ENCODE measurements at regions not wholly inside any gene's neighbourhood (a gene's known extent, or its start where the extent isn't known, plus 50 kb on each side); places are given as distances from the start of the nearest gene placed in this dataset.
"Not testable (repeated sequence)": the region's sequence is repeated elsewhere in the genome, so short reads cannot be mapped to it uniquely, and the experiment has no call there.

GRCh38 chr2:163934131-163934530, 198.3 kb upstream of the FIGN start:
- DNase-seq = peak; percentile 29 to 73

GRCh38 chr2:163919717-163920116, 183.9 kb upstream of the FIGN start:
- no peak for DNase-seq

- DNase-seq = not testable (repeated sequence)
These were observed 178.7 kb upstream of the FIGN start for GRCh38 chr2:163914486-163914885.

GRCh38 chr2:163913532-163913944, 177.7 kb upstream of the FIGN start:
- DNase-seq = not testable (repeated sequence)

- DNase-seq = no peak
These were observed 173.7 kb upstream of the FIGN start for GRCh38 chr2:163909411-163910080.

DNA sequence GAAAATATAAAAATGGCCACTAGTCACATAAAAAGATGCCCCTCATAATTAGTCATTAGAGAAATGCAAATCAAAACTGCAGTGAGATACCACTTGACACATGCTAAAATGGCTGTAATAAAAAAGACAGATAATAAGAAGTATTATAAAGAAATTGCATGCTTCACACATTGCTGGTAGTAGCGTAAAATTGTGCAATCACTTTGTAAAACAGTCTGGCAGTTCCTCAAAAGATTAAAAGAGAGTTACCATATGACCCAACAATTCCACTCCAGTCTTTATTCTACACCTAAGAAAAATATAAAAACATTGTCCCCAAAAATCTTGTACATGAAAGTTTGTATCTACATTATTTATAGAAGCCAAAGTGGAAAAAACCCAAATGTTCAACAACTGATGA, 170.6 kb upstream of the FIGN start:
- no peak for DNase-seq

DNA sequence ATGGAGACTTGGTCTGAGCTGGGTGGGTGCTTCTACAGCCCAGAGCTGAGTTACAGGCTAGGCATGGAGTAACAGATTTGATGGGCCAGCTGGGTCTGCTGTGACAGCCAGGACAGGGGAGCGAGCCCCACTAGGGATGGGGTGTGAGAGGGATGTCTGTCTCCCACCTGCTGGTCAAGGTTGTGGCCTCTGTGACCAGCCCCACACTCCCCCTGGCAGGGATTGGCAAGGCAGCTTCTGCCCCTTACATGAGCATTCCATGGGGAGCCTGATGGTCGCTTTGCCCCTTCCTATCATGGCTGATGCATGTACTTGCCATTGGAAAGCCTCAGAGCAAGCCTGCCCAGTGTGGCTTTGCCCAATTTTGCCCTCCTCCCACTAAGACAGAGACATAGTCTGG, 162.0 kb upstream of the FIGN start:
- no peak for DNase-seq

DNA sequence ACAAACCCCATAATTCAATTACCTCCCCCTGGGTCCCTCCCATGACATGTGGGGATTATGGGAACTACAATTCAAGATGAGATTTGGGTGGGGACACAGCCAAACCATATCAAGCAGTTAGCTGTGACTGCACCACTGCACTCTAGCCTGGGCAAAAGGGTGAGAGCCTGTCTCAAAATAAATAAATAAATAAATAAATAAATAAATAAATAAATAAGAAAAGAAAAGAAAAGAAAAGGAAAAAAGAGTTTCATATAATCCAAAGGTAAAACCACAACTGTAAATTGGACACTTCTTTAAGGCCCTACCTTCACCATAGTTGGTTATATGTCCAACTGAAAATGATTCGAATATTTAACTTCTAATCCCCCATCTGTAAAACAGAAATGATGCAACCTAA, 157.6 kb upstream of the FIGN start:
- not testable (repeated sequence) for DNase-seq

- no peak for DNase-seq
These were observed 152.8 kb upstream of the FIGN start for GRCh38 chr2:163888591-163888990.

DNA sequence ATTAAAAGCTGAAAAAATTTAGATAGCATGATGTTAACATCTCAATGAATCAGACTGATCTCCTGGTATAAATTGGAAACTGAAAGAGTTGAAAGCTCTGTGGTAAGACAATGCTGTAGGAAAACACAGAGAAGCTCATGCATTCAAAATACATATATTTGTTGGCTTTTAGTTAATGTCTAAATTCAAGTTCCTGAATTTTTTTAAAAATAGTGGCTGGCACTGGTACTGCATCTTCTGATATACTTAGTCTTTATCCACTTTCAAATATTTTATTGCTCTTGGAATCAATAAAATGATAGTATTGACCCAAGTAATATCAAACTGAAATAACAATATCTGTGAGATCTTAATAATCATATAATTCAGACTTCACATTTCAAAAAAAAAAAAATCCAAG, 151.4 kb upstream of the FIGN start:
- DNase-seq = no peak

GRCh38 chr2:163884416-163884815, 148.6 kb upstream of the FIGN start:
- DNase-seq = no peak

GRCh38 chr2:163878718-163879117, 142.9 kb upstream of the FIGN start:
- DNase-seq = peak; percentile 4 to 12

DNA sequence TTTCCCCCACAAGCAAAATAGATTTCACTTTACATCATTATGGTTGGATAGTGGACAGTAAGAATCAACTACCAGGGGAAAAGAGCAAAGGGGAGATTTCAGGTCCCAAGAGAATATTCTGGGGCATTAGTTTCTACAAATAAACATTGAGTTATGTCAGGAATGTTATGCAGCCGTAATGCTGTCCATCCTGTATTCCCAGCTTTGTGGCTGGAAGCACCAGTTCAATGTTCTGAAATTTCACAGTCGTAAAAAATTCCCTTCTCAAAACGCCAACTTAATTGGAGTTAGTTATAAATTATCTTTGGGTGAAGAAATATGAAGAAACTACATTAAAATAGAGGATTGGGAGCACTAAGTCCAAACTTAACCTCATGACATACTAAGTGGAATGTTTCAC, 141.5 kb upstream of the FIGN start:
- no peak for DNase-seq

- DNase-seq = no peak
These were observed 127.3 kb upstream of the FIGN start for GRCh38 chr2:163863073-163863472.

DNA sequence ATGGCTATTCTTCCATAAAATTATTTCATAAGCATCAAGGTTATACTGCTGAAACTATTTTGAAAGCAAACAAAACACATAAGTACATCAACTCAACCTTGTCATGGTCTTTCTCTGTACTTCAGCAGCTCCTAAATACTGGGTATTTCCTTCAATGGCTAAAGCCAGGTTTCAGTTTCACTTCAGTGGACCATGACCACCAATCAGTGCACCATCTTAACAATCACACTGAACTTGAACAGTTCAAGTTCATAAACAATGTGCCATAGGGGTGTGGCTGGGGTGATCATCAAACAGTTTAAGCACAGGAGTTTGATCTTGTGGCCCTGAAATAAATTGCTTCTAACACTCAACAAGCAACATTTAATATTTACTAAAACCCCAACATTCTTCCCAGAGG, 124.1 kb upstream of the FIGN start:
- no peak for DNase-seq

GRCh38 chr2:163856941-163857340, 121.1 kb upstream of the FIGN start:
- DNase-seq = no peak

DNA sequence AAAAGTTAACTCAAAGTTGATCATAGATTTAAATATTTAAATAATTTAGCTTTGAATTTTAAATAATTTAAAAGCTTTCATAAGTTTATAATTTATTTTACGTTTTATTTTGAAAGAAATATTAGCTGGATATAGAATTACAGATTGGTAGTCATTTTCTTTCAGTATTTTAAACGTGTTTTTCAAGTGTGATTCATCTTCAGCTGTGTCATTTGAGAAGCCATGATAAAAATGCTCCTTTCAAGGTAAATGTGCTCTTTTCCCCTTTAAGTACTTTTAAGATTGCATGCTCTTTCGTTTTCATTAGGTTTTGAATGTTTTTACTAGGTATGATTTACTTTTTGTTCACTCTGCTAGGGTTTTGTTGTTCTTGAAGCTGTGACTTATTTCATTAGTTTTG, 116.8 kb upstream of the FIGN start:
- no peak for DNase-seq

DNA sequence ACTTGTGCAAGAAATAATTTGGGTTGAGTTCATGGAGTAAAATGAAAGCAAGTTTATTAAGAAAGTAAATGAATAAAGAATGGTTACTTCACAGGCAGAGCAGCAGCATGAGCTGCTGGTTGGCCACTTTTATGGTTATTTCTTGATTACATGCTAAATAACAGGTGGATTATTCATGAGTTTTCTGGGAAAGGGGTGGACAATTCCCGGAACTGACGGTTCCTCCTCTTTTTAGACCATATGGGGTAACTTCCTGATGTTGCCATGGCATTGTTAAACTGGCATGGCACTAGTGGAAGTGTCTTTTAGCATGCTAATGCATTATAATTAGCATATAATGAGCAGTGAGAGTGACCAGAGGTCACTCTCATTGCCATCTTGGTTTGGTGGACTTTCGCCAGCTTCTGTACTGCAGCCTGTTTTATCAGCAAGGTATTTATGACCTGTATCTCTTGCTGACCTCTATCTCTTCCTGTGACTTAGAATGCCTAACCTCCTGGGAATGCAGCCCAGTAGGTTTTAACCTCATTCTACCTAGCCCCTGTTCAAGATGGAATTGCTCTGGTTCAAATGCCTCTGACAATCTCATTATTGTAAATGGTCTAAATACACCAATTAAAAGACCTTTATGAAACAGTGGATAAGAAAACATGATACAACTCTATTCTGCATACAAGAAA, 114.1 kb upstream of the FIGN start:
- DNase-seq = no peak

GRCh38 chr2:163838890-163839289, 103.1 kb upstream of the FIGN start:
- no peak for DNase-seq

GRCh38 chr2:163836167-163836566, 100.4 kb upstream of the FIGN start:
- DNase-seq = no peak

DNA sequence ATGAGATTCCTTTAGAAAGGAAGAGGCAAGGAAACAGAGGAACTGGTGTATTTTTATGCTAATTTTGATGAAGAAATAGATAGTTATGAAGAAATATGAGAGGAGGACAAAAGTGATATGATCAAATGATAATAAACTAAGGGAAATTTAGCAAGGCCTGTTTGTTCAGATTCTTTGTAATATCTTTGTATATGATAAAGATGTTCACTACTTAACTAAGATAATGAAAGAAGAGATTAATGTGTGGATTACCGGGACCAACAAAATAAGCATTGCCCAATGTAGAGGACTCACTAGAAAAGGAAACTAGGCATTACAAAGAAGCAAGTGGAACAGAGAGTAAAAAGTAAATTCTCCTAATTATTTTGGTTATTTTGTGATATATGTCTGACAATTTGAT, 99.0 kb upstream of the FIGN start:
- DNase-seq = no peak

DNA sequence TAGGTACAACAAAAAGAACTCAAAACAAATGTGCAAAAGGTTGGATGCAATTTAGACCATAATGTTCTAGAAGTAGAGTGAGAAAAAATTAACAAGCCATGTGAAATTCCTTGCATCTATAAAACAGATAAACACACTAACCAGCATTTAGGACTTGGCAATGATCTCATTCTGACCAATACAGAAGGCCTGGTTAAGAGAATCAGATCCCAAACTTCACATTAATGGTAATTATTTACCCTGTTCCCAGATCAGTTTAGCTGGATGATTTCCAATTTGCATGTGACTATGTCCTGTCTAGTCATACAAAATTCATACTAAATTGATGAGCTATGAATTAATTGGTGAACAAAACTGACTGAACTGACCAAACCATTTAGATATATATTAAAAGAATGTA, 98.4 kb upstream of the FIGN start:
- no peak for DNase-seq

- no peak for DNase-seq
These were observed 93.0 kb upstream of the FIGN start for GRCh38 chr2:163828771-163829170.

- DNase-seq = no peak
These were observed 86.2 kb upstream of the FIGN start for GRCh38 chr2:163822033-163822432.

- no peak for DNase-seq
These were observed 77.2 kb upstream of the FIGN start for GRCh38 chr2:163812926-163813520.

All from NCI-H2081 (cell line).